ENCODE measurements at regions not wholly inside any gene's neighbourhood (a gene's known extent, or its start where the extent isn't known, plus 50 kb on each side); places are given as distances from the start of the nearest gene placed in this dataset.

DNA sequence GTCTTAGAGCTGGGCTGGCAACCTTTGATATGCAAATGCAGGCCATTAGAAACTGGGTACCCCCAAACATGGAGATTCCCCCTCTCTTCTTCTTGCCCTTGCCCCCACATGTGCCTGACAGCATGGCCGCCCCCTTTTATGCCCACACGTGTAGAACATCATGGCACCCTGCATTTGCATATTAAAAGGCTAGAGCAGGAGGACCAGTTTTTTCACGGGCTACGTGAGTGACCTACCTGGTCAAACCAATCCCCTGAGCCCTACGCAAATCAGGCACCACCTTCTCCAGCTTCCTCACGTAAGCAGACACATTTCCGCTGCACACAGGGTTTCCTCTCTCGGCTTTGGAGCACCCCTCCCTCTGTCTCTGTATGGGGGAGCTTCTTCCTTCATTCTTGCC lies 110.9 kb upstream of the COPS8 start:
- no peak for DNase-seq

GRCh38 chr2:236975766-236976165 lies 109.9 kb upstream of the COPS8 start:
- no peak for DNase-seq

DNA sequence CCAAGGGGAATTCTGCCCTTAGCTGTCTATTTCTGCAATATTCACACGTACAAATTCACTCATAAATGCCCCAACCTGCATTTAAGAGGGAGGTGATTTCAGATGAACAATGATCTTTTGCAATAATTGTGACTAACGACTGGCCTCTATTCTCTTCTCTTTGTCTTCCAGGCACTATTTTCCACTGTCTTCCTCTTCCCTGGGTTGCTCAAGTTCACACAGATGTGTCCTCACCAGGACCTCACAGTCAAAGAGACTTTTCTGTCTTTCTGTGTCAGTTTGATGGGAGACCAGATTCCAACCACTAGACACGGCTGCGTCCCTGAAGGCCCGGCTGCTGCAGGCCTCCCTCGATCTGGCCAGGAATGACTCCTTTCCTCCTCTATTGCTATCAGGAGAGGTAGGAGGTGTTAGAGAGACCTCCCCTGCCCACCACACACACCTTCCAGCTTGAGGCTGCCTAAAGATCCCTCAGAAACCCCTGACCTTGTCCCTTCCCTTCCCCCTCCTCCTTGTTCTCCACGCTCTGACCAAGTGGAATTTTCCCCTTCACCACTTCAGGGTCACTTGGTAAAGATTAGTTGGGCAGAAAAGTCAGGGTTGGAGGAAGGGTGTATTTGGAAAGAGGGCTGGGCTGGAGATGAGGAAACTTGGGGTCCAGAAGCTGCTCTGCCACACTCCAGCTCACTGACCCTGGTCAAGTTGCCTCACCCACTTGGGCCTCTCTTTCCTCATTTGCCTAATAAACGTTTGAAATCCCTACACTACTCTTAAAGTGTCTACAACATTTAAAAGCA lies 109.2 kb upstream of the COPS8 start:
- no peak for DNase-seq

DNA sequence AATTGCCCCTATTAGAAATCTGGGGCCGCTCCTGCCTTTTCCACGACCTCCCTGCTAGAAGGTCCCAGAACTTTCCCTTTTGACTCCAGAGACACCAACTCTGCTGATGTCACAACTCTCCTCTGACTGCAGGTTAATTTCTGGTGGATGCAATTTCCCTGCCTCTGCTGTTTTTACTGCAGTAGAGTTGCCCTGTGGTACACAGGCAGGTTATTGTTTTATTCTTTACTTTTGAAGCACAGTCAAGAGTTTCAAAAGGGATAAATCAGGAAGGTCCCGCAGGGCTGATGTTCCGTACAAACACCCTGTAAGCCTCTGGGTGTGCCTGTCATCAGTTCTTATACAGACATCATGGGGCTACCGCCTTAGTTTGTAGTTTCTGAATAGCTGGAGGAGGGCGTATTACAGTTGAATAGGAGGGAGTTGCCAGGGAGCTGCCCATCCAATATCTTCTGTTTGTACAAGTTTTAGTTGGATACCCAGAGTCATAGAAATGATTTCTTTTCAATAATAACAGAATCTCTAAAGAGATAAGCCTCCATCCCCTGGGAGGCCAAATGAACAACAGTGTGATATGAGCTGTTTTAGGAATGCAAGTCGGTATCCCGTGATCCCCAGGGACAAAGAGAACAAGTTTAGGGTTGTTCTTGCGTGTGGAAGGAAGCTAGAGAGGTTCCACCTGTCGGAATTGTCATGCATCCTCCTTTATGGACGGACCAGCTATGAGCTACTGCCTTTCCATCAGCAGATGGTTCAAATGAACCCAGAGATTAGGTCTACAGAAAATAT lies 108.4 kb upstream of the COPS8 start:
- DNase-seq, result peak; percentile 62

- peak; percentile 30 for DNase-seq
Observed at GRCh38 chr2:236977852-236978398, 107.8 kb upstream of the COPS8 start.

- DNase-seq, result no peak
Observed at GRCh38 chr2:236979664-236980063, 106.0 kb upstream of the COPS8 start.

DNA sequence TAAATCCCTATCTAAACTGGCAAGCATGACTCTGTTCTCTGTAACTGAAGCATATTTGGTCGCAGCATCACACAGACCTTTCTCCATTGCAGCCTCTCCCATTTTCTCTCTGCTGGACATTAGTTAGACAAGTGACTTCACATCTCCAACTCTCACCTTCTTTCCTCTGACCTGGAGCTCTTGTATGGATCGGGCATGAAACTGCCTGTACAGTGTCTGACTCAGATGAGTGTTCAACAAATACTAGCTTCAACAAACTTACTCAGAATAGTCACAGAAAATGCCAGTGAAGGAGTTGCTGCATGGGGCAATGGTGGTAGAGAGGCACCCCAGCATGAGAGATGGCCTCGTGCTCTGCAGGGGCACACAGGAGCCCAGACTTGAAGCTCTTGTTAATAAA lies 104.7 kb upstream of the COPS8 start:
- DNase-seq, result no peak

DNA sequence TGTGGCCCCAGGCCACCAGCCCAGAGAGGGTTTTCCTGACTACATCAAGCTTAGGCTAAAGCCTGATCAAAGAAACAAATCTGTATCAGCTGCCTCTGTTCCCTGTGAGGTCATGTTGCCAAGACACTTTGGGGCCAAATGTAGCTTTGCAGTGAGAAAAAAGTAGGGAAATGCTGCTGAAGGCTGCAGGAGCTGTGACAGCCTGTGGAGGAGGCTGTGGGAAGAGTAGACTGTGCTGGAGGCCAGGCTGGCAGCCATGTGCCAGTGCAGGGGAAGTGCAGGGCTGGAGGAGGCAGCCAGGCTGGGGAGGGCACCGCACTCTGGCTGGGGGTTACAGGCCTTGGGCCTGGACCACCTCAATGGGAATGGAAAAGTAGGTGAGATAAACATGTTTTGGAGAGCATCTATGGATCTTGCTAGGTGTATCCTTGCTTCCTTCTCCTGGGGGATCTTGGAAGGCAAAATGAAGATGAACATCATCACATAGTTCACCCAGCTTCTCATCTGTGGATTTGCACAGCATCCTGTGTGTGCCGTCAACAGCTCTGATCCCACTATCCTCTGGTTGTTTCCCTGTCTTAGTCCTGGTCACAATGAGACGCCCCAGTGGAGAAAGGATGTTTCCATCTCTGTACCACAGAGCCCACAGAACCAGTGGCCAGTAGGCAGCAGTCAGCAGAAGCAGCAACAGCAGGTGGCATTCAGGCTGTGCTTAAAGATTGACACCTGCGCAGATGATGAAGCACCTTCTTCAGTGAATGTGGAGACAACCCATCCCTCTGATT lies 103.8 kb upstream of the COPS8 start:
- DNase-seq, result no peak

DNA sequence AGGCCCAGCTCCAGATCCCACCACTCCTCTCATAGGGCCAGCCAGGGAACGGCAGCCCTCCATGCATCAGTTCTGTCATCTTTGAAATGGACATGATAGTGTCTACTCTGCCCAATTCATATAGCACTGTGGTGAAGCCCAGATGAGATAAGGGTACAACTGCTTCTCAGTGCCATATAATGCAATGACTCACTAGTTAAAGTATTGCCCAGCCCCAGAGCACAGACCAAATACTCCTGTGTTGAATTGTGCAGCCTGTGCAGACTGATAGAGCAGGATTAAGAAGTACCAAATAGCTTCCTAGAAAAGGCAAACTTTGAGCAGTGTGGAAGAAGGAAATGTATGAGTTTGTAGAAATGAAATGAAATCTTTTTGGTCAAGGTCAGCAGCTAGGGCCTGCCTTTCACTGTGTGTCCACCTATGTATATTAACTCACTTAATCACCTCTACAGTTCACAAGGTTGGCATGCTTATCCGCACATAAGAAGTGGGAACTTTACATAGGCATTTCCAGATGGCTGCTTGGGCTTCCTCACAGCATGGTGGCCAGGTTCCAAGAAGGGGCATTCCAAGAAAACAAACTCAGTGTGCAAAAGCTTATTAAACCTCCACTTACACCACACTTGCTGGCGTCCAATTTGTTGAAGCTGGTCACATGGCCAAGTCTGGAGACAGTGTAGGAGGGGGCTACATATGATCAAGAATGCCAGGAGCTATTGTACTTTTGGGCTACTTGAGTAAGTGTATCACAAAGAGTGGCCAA lies 102.8 kb upstream of the COPS8 start:
- no peak for DNase-seq

DNA sequence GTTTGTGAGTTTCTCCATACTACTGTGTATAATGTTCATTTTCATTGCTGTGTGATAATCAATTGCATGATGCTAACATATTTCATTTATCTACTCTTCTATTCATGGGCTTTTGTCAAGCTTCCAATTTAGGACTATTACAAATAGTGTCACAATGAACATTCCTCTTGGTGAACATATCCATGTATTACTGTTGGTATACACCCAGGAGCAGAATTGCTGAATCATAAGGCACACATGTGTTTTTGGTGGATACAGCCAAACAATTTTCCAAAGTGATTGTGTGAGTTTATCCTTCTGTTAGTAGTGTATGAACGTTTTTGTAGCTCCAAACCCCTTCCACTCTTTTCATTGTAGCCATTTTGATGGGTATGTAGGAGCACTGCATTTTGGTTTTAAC lies 101.6 kb upstream of the COPS8 start:
- DNase-seq, result no peak

- peak; percentile 33 for DNase-seq
Observed at GRCh38 chr2:236985761-236986339, 99.8 kb upstream of the COPS8 start.

DNA sequence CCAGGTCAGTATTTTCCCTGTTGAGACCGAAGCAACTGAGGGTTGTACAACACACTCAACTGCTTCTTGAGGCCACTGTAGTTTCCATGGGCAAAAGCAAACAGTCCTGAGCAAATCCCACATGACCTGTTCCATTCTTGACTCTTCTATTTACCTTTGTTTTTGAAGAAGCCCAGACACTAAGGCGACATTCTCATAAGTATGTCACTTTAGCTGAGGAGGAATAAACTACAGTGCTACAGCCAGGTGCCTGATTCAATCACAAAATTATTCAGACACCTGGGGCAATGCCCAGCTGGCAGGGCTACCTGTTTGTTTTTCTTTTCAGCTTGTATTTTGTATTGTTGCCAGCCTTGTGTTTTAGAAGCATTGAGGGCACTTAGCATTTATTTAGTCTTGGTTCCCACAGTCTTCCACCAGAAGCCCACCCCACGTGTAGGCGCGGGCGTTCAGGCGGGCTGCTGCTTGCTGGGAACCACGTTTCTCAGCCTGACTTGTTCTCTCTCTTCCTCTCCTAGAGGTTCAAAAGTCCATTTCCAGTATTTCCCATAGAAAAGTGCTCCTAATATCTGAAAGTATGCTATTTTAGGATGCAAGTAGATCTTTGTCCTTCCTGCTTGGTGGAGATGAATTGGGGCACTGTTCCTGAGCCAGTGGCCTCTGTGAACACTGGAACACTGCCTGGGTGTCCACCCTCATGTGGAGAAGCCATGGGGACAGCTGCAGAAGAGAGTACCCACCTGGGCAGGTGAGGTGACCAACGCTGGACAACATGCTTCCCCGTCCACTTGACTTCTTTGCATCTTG lies 99.0 kb upstream of the COPS8 start:
- DNase-seq, result no peak

DNA sequence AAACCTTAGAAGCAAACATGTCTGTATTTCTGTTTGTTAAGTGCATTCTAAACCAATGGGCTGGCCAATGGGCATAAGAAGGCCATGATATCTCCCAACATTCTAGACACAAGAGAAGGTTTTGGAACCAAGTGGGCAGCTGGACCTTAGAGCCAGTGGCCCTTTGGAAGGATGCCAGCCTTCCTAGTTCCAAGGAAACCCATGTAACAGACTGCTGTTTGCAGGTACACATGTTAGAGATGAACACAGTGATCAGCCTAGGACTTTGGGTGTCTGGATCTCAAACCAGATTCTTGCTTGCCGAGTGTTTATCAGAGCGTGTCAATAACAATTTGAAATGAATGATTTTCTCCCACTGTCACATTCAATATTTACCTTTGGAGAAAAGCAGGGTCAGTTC lies 97.5 kb upstream of the COPS8 start:
- no peak for DNase-seq

DNA sequence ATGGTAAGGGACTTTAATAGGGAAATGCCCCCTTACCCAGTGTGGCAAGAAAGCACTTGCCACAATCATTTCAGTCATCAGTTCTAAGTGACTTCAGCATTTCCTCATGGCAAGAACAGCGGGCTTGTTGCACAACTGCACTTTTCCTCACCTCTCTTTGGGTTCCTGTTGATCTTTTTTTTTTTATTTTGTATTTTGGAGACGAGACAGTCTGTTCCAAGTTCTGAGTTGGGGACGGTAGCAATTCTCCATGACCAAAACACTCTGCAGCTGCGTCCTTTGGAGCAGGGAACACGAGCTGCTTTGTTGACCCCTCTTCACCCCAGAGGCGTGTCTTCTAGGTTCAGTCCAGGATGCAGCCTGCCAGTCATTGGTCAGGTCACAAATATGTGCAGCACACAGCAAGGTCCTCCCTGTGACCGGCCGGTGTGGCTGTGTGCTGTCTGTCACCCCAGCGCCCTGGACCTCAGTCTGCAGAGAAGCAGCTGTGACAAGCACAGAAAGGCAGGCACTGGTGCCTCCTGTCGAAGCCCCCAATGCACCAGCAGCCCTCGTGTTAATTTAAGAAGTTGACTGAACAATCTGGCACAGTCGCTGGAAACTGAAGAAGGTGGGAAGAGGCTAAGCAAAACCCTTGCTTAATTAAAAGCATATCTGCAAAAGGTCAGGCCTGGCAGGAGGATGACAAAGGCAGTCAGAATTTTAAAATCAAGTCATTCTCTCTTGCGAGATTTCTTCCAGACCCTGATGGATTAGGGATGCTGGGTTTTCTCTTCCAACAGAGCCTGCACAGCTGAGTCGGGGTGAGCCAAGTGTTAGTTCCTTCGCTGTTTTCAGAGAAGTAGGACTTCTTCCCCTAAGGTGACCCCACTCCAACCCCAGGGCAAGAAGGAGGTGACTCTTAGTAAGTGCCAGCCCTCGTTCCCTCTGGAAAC lies 96.7 kb upstream of the COPS8 start:
- peak; percentile 80 for DNase-seq

- DNase-seq, result no peak
Observed at GRCh38 chr2:236990552-236990951, 95.1 kb upstream of the COPS8 start.

- no peak for DNase-seq
Observed at GRCh38 chr2:236991874-236992273, 93.8 kb upstream of the COPS8 start.

DNA sequence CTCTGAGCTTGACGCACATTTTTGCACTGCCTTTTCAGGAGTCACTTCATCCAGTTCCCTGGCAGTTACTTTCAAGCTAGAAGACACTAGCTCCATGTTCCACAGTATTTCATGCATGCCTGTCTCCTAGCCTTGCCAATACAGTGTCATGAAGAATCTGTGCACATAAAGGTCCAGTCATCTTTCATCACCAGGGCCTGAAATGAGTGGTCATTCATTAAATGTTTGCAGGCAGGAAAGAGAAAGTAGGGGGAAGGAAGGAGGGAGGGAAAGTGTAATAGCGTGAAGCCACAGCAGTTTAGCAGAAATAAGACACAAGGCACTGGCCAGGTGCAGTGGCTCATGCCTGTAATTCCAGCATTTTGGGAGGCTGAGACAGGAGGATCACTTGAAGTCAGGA lies 92.4 kb upstream of the COPS8 start:
- peak; percentile 24 for DNase-seq

DNA sequence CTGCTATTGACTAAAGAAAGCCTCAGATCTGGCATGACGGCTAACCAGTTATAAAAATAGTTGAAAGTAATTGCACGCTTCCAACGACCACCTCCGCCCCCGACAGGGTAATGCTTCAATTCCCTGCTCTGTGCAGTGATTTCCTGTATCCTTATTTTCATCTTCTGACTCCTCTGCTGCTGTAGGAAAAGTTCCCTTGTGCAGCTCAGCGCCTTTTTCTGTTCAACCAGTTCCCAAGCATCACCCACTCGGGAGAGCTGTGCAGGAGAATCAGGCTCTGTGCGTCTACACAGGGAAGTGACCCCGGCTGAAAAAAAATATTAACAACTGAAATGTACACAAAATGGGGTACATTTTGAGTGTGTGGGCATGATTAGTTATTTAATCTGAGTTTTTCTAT lies 91.3 kb upstream of the COPS8 start:
- no peak for DNase-seq

DNA sequence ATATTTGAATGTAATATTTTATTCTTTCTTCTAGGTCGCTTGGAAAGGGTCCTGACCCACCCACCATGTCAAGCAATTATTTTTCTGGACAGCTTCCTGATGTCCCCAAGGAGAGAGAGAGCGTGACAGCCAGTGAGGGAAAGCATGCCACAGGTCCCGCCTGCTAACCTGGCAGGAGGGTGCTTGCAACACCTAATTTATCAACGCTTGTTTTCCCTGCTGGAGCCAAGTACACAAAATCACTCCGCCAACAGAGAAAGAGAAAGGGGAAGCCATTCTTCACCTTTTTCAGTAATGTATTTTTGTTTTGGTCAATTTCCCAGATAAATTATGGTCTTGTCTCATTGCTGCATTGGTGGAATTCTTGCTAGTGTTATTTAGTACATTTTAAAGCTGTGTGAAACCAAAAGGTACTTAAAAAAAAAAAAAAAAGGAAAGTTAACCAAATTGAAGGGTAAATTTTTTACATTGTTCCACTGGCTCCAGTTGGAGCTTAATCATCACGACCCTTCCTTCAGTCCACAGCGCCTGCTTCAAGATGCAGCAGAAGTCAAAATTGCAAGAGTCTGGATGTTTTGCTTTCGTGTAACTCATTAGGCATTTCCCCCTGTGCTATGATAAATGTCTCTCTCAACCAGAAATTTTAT lies 88.5 kb upstream of the COPS8 start:
- DNase-seq, result no peak
